ENCODE measurements at regions not wholly inside any gene's neighbourhood (a gene's known extent, or its start where the extent isn't known, plus 50 kb on each side); places are given as distances from the start of the nearest gene placed in this dataset.

DNA sequence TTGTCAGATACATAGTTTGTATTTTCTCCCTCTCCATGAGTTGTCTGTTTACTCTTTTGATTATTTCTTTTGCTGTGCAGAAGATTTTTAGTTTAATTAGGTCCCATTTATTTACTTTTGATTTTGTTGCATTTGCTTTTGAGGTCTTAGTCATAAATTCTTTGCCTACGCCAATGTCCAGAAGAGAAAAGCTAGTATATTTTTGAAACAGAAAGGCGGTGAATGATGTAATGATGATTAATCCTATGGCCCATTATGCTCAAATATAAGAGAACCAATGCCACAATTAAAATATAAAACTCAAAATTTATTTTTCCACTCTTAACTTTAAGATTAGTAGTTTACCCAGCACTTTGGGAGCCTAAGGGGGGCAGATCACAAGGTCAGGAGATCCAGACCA is 59.8 kb upstream of the SMIM36 start:
- Histone ChIP-seq H3K79me2 (ENCODE audit: insufficient read depth, low read length) (no peaks in the 10 kb centered on the region), H3K4me3 (ENCODE audit: low read length, poor library complexity, severe bottlenecking) (no peak overlapping the region), H2AFZ (ENCODE audit: low read length) (no peak overlapping the region), H3K4me1 (ENCODE audit: insufficient read depth, low read length, poor library complexity, severe bottlenecking) (no peaks in the 10 kb centered on the region), H3K9me2 (replicated peaks; ENCODE audit: low read depth, low read length) (no peaks in the 10 kb centered on the region), H3K9ac (ENCODE audit: low read depth, low read length, poor library complexity, severe bottlenecking) (no peak overlapping the region), H3K4me2 (ENCODE audit: low read depth, low read length, poor library complexity, severe bottlenecking) (no peak overlapping the region), H3K36me3 (ENCODE audit: insufficient read depth, low read length) (no peaks in the 10 kb centered on the region), H3K9me3 (ENCODE audit: insufficient read depth, low read depth, low read length) (no peaks in the 10 kb centered on the region), H3F3A (ENCODE audit: low read depth) (no peaks in the 10 kb centered on the region), H4K20me1 (ENCODE audit: insufficient read depth, low read length, poor library complexity, severe bottlenecking) (no peaks in the 10 kb centered on the region), H3K27me3 (ENCODE audit: insufficient read depth, low read length, poor library complexity, severe bottlenecking) (no peaks in the 10 kb centered on the region)
- no peak for TF ChIP-seq EZH2phosphoT487 (IDR thresholded peaks at IDR 0.05; ENCODE audit: borderline replicate concordance)
- TF ChIP-seq, protein P1, sequence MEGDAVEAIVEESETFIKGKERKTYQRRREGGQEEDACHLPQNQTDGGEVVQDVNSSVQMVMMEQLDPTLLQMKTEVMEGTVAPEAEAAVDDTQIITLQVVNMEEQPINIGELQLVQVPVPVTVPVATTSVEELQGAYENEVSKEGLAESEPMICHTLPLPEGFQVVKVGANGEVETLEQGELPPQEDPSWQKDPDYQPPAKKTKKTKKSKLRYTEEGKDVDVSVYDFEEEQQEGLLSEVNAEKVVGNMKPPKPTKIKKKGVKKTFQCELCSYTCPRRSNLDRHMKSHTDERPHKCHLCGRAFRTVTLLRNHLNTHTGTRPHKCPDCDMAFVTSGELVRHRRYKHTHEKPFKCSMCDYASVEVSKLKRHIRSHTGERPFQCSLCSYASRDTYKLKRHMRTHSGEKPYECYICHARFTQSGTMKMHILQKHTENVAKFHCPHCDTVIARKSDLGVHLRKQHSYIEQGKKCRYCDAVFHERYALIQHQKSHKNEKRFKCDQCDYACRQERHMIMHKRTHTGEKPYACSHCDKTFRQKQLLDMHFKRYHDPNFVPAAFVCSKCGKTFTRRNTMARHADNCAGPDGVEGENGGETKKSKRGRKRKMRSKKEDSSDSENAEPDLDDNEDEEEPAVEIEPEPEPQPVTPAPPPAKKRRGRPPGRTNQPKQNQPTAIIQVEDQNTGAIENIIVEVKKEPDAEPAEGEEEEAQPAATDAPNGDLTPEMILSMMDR (conservative IDR thresholded peaks at IDR 0.05; ENCODE audit: low read length), result no peak

DNA sequence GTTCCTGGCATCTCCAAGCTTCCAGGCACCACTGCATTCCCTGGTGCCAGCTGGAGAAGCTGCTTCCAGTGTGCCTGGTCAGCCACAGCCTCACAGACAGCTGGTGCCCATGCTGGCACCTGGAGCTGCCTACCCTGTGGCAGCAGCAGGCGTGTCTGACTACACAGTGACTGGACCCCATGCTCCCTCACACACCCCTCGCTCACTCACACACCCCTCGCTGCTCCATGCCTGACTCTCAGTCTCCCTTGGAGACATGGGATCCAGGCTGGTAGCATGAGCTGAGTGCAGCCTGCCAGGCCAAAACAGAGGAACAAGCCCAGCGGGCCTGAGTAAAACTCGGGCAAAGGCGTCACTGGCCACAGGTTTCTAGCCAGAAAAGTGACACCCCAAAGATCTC is 59.1 kb upstream of the SMIM36 start:
- Histone ChIP-seq H3K27me3 (ENCODE audit: insufficient read depth, low read length, poor library complexity, severe bottlenecking) (no peaks in the 10 kb centered on the region), H3K36me3 (ENCODE audit: insufficient read depth, low read length) (no peaks in the 10 kb centered on the region), H2AFZ (ENCODE audit: low read length) (no peak overlapping the region), H3K4me3 (ENCODE audit: low read length, poor library complexity, severe bottlenecking) (no peak overlapping the region), H3K4me1 (ENCODE audit: insufficient read depth, low read length, poor library complexity, severe bottlenecking) (no peaks in the 10 kb centered on the region), H3K9me3 (ENCODE audit: insufficient read depth, low read depth, low read length) (no peaks in the 10 kb centered on the region), H4K20me1 (ENCODE audit: insufficient read depth, low read length, poor library complexity, severe bottlenecking) (no peaks in the 10 kb centered on the region), H3K4me2 (ENCODE audit: low read depth, low read length, poor library complexity, severe bottlenecking) (no peak overlapping the region), H3K9me2 (replicated peaks; ENCODE audit: low read depth, low read length) (no peaks in the 10 kb centered on the region), H3K9ac (ENCODE audit: low read depth, low read length, poor library complexity, severe bottlenecking) (no peak overlapping the region), H3F3A (ENCODE audit: low read depth) (no peaks in the 10 kb centered on the region), H3K79me2 (ENCODE audit: insufficient read depth, low read length) (no peaks in the 10 kb centered on the region)
- no peak for TF ChIP-seq EZH2phosphoT487 (IDR thresholded peaks at IDR 0.05; ENCODE audit: borderline replicate concordance)
- TF ChIP-seq, protein P1 (conservative IDR thresholded peaks at IDR 0.05; ENCODE audit: low read length), result no peak

DNA sequence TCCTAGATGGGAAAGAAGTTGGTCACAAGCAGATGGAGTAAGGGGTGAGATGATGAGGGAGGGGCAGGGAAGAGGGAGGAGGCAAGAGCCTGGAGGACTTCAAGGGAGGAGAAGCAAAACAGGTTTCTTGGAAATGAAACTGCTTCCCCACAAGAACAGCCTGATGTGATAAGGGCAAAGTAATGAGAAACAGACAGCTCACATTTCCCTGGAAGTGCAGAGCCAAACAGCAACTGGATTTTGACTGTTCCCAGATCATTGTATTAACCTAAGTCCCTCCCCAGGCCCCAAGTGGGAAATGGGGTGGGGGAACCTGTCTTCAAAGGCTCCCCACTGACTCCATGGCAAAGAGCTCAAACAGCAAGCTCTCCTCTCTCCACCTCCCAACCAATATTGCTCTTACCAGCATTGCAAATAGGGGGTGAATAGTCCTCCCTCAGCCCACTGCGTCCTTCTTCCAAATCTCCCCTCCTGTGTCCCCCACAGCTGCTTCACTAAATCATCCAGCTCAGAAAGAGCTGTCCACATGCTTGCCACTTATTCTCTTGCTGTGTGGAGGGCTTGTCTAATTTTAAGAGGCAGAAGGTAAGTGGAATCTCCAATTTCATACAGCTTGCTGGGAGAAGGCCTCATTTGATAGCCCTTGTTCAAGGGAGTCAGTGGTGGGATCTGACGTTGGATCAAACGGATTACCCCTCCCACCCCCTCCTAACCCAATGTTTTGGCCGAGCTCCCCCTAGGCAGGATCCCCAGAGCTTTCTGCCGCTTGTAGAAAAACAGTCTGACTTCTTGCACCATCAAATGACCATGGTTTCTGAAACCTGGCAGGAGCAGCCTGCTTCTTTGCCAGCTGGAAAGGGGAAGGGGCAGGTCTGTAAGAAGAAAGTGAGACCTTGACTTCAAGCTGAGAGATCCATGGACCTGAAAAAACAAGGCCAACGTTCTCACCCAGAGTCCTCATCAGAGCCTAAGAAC is 56.3 kb upstream of the SMIM36 start:
- H3K4me2 ChIP-seq (ENCODE audit: low read depth, low read length, poor library complexity, severe bottlenecking), result no peak overlapping the region
- H3K36me3 ChIP-seq (ENCODE audit: insufficient read depth, low read length), result no peaks in the 10 kb centered on the region
- H2AFZ ChIP-seq (ENCODE audit: low read length), result no peak overlapping the region
- H3K9me3 ChIP-seq (ENCODE audit: insufficient read depth, low read depth, low read length), result no peaks in the 10 kb centered on the region
- H4K20me1 ChIP-seq (ENCODE audit: insufficient read depth, low read length, poor library complexity, severe bottlenecking), result no peaks in the 10 kb centered on the region
- no peaks in the 10 kb centered on the region for H3K27me3 ChIP-seq (ENCODE audit: insufficient read depth, low read length, poor library complexity, severe bottlenecking)
- TF ChIP-seq EZH2phosphoT487 (IDR thresholded peaks at IDR 0.05; ENCODE audit: borderline replicate concordance), result no peak
- TF ChIP-seq, protein P1 (conservative IDR thresholded peaks at IDR 0.05; ENCODE audit: low read length), result no peak
- no peaks in the 10 kb centered on the region for H3K4me1 ChIP-seq (ENCODE audit: insufficient read depth, low read length, poor library complexity, severe bottlenecking)
- no peaks in the 10 kb centered on the region for H3F3A ChIP-seq (ENCODE audit: low read depth)
- no peak overlapping the region for H3K4me3 ChIP-seq (ENCODE audit: low read length, poor library complexity, severe bottlenecking)
- H3K9me2 ChIP-seq (replicated peaks; ENCODE audit: low read depth, low read length), result no peaks in the 10 kb centered on the region
- no peaks in the 10 kb centered on the region for H3K79me2 ChIP-seq (ENCODE audit: insufficient read depth, low read length)
- no peak overlapping the region for H3K9ac ChIP-seq (ENCODE audit: low read depth, low read length, poor library complexity, severe bottlenecking)
